HEK293 (cell line): ENCODE measurements at regions not wholly inside any gene's neighbourhood (a gene's known extent, or its start where the extent isn't known, plus 50 kb on each side); places are given as distances from the start of the nearest gene placed in this dataset.

Experiments used
- CTCF ChIA-PET: fragments of 350-600 bp; formaldehyde crosslinking; extraction: SDS; loops from one replicate; lab custom pipeline; 2021; ENCODE audit warnings: antibody characterized with exemption; lab: Yijun Ruan, JAX
- POLR2A ChIA-PET: fragments of 300-600 bp; formaldehyde crosslinking; extraction: SDS; loops from one replicate; lab custom pipeline; 2020; ENCODE audit warnings: antibody characterized with exemption, inconsistent platforms; lab: Yijun Ruan, JAX
- H3K27ac ChIP-seq: fragments of 200-500 bp; sonication (Bioruptor generic); 2 replicates; pipeline ENCODE4 v1.5.1; 2014; ENCODE audit warnings: low read depth, low read length, control low read depth, inconsistent platforms; ENCODE audit errors: extremely low read depth
- H3K36me3 ChIP-seq, 2 experiments: fragments of 200-500 bp in 1 of 2; sonication (Bioruptor generic) in 1 of 2; 1 replicate in 1 of 2; 2 replicates in 1 of 2; pipeline ENCODE4 v1.5.1; 2014 to 2017; ENCODE audit warnings: inconsistent platforms in 2 of 2, low read length in 2 of 2; ENCODE audit not compliant: control insufficient read depth in 2 of 2, insufficient read depth in 1 of 2
- H3K4me1 ChIP-seq: fragments of 200-500 bp; sonication (Bioruptor generic); 2 replicates; pipeline ENCODE4 v1.5.1; 2014; ENCODE audit warnings: mild to moderate bottlenecking, low read length, inconsistent platforms; ENCODE audit not compliant: control insufficient read depth, insufficient read depth
- H3K4me3 ChIP-seq: 2 replicates; pipeline ENCODE4 v1.5.1; 2011; ENCODE audit warnings: low read depth, mild to moderate bottlenecking, control low read depth, low read length, moderate library complexity
- H3K9me3 ChIP-seq: fragments of 200-500 bp; sonication (Bioruptor generic); 2 replicates; pipeline ENCODE4 v1.5.1; 2014; ENCODE audit warnings: low read depth, low read length, inconsistent platforms; ENCODE audit not compliant: control insufficient read depth, insufficient read depth
- ATF2 ChIP-seq: fragments of 450-650 bp; formaldehyde crosslinking; IDR thresholded peaks from 2 replicates; pipeline ENCODE4 v1.5.1; 2016; ENCODE audit warnings: missing biosample characterization, missing genetic modification characterization, low read depth
- GLI4 ChIP-seq: fragments of 450-650 bp; formaldehyde crosslinking; IDR thresholded peaks from 2 replicates; pipeline ENCODE4 v1.5.1; 2016; ENCODE audit warnings: missing biosample characterization, missing genetic modification characterization
- KLF1 ChIP-seq: fragments of 450-650 bp; formaldehyde crosslinking; IDR thresholded peaks from 2 replicates; pipeline ENCODE4 v1.5.1; 2016; ENCODE audit warnings: missing biosample characterization, missing genetic modification characterization
- KLF16 ChIP-seq: fragments of 450-650 bp; formaldehyde crosslinking; IDR thresholded peaks from 2 replicates; pipeline ENCODE4 v1.5.1; 2017; ENCODE audit warnings: missing biosample characterization, missing genetic modification characterization
- MEIS1 ChIP-seq: sonication (generic); formaldehyde crosslinking; IDR thresholded peaks from 2 replicates; pipeline ENCODE4 v1.8.1; 2022; ENCODE audit warnings: missing genetic modification reagents, mild to moderate bottlenecking, borderline replicate concordance
- OSR2 ChIP-seq: fragments of 450-650 bp; formaldehyde crosslinking; IDR thresholded peaks from 2 replicates; pipeline ENCODE4 v1.5.1; 2016; ENCODE audit warnings: missing biosample characterization, missing genetic modification characterization
- PRDM10 ChIP-seq: fragments of 450-650 bp; formaldehyde crosslinking; IDR thresholded peaks from 2 replicates; pipeline ENCODE4 v1.5.1; 2016; ENCODE audit warnings: missing biosample characterization, missing genetic modification characterization
- PRDM6 ChIP-seq: fragments of 450-650 bp; formaldehyde crosslinking; IDR thresholded peaks from 2 replicates; pipeline ENCODE4 v1.5.1; 2017; ENCODE audit warnings: missing biosample characterization, missing genetic modification characterization
- RBAK ChIP-seq: fragments of 450-650 bp; formaldehyde crosslinking; IDR thresholded peaks from 2 replicates; pipeline ENCODE4 v1.5.1; 2016; ENCODE audit warnings: missing biosample characterization, missing genetic modification characterization
- SALL2 ChIP-seq: fragments of 450-650 bp; formaldehyde crosslinking; IDR thresholded peaks from 2 replicates; pipeline ENCODE4 v1.5.0; 2017; ENCODE audit warnings: missing biosample characterization, mild to moderate bottlenecking, missing genetic modification characterization, borderline replicate concordance
- ZBTB17 ChIP-seq: fragments of 450-650 bp; formaldehyde crosslinking; IDR thresholded peaks from 2 replicates; pipeline ENCODE4 v1.5.1; 2016; ENCODE audit warnings: missing biosample characterization, missing genetic modification characterization
- ZIC2 ChIP-seq: fragments of 450-650 bp; formaldehyde crosslinking; IDR thresholded peaks from 2 replicates; pipeline ENCODE4 v1.5.1; 2016; ENCODE audit warnings: missing biosample characterization, missing genetic modification characterization
- ZNF138 ChIP-seq: fragments of 450-650 bp; formaldehyde crosslinking; IDR thresholded peaks from 2 replicates; pipeline ENCODE4 v1.5.1; 2016; ENCODE audit warnings: missing biosample characterization, missing genetic modification characterization, borderline replicate concordance
- ZNF266 ChIP-seq: fragments of 450-650 bp; formaldehyde crosslinking; IDR thresholded peaks from 2 replicates; pipeline ENCODE4 v1.5.1; 2016; ENCODE audit warnings: missing biosample characterization, missing genetic modification characterization, low read depth
- ZNF324 ChIP-seq: fragments of 450-650 bp; formaldehyde crosslinking; IDR thresholded peaks from 2 replicates; pipeline ENCODE4 v1.5.1; 2016; ENCODE audit warnings: missing biosample characterization, missing genetic modification characterization
- ZNF362 ChIP-seq: fragments of 450-650 bp; formaldehyde crosslinking; IDR thresholded peaks from 2 replicates; pipeline ENCODE4 v1.5.1; 2016; ENCODE audit warnings: missing biosample characterization, missing genetic modification characterization
- ZNF529 ChIP-seq: fragments of 450-650 bp; formaldehyde crosslinking; IDR thresholded peaks from 2 replicates; pipeline ENCODE4 v1.5.1; 2017; ENCODE audit warnings: missing genetic modification characterization, missing biosample characterization; ENCODE audit not compliant: insufficient replicate concordance
- ZNF544 ChIP-seq: fragments of 450-650 bp; formaldehyde crosslinking; IDR thresholded peaks from 2 replicates; pipeline ENCODE4 v1.5.0; 2017; ENCODE audit warnings: missing biosample characterization, missing genetic modification characterization
- ZNF549 ChIP-seq: fragments of 450-650 bp; IDR thresholded peaks from 2 replicates; pipeline ENCODE4 v1.5.1; 2018; ENCODE audit warnings: missing biosample characterization, missing genetic modification characterization, mild to moderate bottlenecking, inconsistent platforms, moderate library complexity
- ZNF596 ChIP-seq: fragments of 450-650 bp; IDR thresholded peaks from 2 replicates; pipeline ENCODE4 v1.5.0; 2018; ENCODE audit warnings: missing biosample characterization, mild to moderate bottlenecking, missing genetic modification characterization, moderate library complexity
- ZNF629 ChIP-seq: fragments of 450-650 bp; formaldehyde crosslinking; IDR thresholded peaks from 2 replicates; pipeline ENCODE4 v1.5.1; 2017; ENCODE audit warnings: missing biosample characterization, missing genetic modification characterization
- ZNF660 ChIP-seq: fragments of 450-650 bp; IDR thresholded peaks from 2 replicates; pipeline ENCODE4 v1.5.1; 2018; ENCODE audit warnings: missing biosample characterization, mild to moderate bottlenecking, missing genetic modification characterization
- ZSCAN23 ChIP-seq: fragments of 450-650 bp; formaldehyde crosslinking; IDR thresholded peaks from 2 replicates; pipeline ENCODE4 v1.5.1; 2016; ENCODE audit warnings: missing biosample characterization, missing genetic modification characterization

GRCh38 chr15:95323796-95324195 is 1006.7 kb upstream of the NR2F2 start:
- TF ChIP-seq ZSCAN23 (tag by site-specific recombination) (no peak), OSR2 (tag by site-specific recombination) (no peak), KLF1 (tag by site-specific recombination) (no peak), ZNF549 (no peak), ZNF138 (tag by site-specific recombination) (no peak), PRDM6 (tag by site-specific recombination) (no peak), ZNF596 (tag by site-specific recombination) (no peak), ZNF544 (tag by site-specific recombination) (no peak), ZNF660 (no peak), ZNF362 (no peak), ZNF324 (tag by site-specific recombination) (no peak), SALL2 (no peak), GLI4 (tag by site-specific recombination) (no peak), RBAK (tag by site-specific recombination) (no peak), ZNF529 (no peak), ZNF266 (tag by site-specific recombination) (no peak), ZIC2 (tag by site-specific recombination) (no peak), ZNF629 (tag by site-specific recombination) (no peak)
- ChIA-PET CTCF (interaction anchor here (0.6 kb wide), 1 partner anchor 345 kb away, joined by 4 read pairs; no protein-coding TSS in a partner anchor), POLR2A (interaction anchor here (0.6 kb wide), 1 partner anchor 142 kb away, joined by 3 read pairs; no protein-coding TSS in a partner anchor)
- Histone ChIP-seq H3K9me3 (no peaks in the 10 kb centered on the region; the same call in 1 of the 2 replicates), H3K27ac (no peak overlapping the region), H3K4me3 (no peak overlapping the region), H3K36me3 (no peaks in the 10 kb centered on the region), H3K4me1 (peaks cover 9% of the 10 kb centered on the region)

- Histone ChIP-seq H3K9me3 (no peaks in the 10 kb centered on the region; the same call in 1 of the 2 replicates), H3K27ac (no peak overlapping the region), H3K4me1 (peaks cover 9% of the 10 kb centered on the region), H3K4me3 (no peak overlapping the region), H3K36me3 (no peaks in the 10 kb centered on the region)
- POLR2A ChIA-PET: no interaction called here
- peak; percentile 54; the same call in 1 of the 2 replicates for TF ChIP-seq ZBTB17
- no peak for TF ChIP-seq KLF16
- CTCF ChIA-PET: interaction anchor here (0.5 kb wide), 1 partner anchor 193 kb away, joined by 4 read pairs; no protein-coding TSS in a partner anchor
Observed at GRCh38 chr15:95324656-95325055, 1005.8 kb upstream of the NR2F2 start.

GRCh38 chr15:95325763-95326404 is 1004.6 kb upstream of the NR2F2 start:
- CTCF ChIA-PET: no interaction called here
- POLR2A ChIA-PET: no interaction called here

More at GRCh38 chr15:95325763-95326404, 1004.6 kb upstream of the NR2F2 start:
- TF ChIP-seq MEIS1 (CRISPR knock-in tag) (0 out of 2 replicates have a peak, but pooled peaks have one; percentile 38), PRDM10 (tag by site-specific recombination) (0 out of 2 replicates have a peak, but pooled peaks have one; percentile 23), ATF2 (tag by site-specific recombination) (no peak)
- Histone ChIP-seq H3K4me1 (peaks cover 9% of the 10 kb centered on the region), H3K27ac (peak overlapping the region; percentile 56), H3K36me3 (no peaks in the 10 kb centered on the region), H3K9me3 (no peaks in the 10 kb centered on the region), H3K4me3 (no peak overlapping the region)
